K562 (cell line): ENCODE measurements at regions not wholly inside any gene's neighbourhood (a gene's known extent, or its start where the extent isn't known, plus 50 kb on each side); places are given as distances from the start of the nearest gene placed in this dataset.

ENCODE experiments used
- E4F1 ChIP-seq: fragments of 250-450 bp; sonication (Bioruptor Pico); IDR thresholded peaks from 2 replicates; pipeline ENCODE4 v1.5.0; 2021; ENCODE audit warnings: mild to moderate bottlenecking, borderline replicate concordance
- FOS ChIP-seq: IDR thresholded peaks from 3 replicates; pipeline ENCODE4 v1.6.1; 2011; ENCODE audit not compliant: insufficient read length; ENCODE audit errors: extremely low read depth
- HDAC8 ChIP-seq: fragments of 450-650 bp; IDR thresholded peaks from 2 replicates; pipeline ENCODE4 v1.6.1; 2016; ENCODE audit warnings: mild to moderate bottlenecking, missing genetic modification characterization, moderate library complexity, missing compliant biosample characterization
- PYGO2 ChIP-seq: fragments of 450-650 bp; IDR thresholded peaks from 2 replicates; pipeline ENCODE4 v1.6.1; 2016; ENCODE audit warnings: mild to moderate bottlenecking, missing genetic modification characterization, moderate library complexity, missing compliant biosample characterization
- THRB ChIP-seq: fragments of 450-650 bp; formaldehyde crosslinking; conservative IDR thresholded peaks from 2 replicates; pipeline ENCODE4 v1.4.0; 2022; ENCODE audit warnings: mild to moderate bottlenecking, missing genetic modification characterization
- ZNF140 ChIP-seq: fragments of 250-450 bp; sonication (Bioruptor Pico); IDR thresholded peaks from 2 replicates; pipeline ENCODE4 v1.8.0; 2021; ENCODE audit warnings: moderate library complexity, mild to moderate bottlenecking, inconsistent platforms
- ZNF277 ChIP-seq: fragments of 250-450 bp; sonication (Bioruptor Pico); IDR thresholded peaks from 2 replicates; pipeline ENCODE4 v1.8.0; 2022; ENCODE audit warnings: inconsistent platforms, mild to moderate bottlenecking, moderate library complexity, borderline replicate concordance

GRCh38 chr7:149644754-149645153 lies 128.6 kb downstream of the ZNF467 start (continued):
- TF ChIP-seq E4F1, result no peak
- TF ChIP-seq PYGO2 (tag), result no peak
- no peak for TF ChIP-seq ZNF140 (CRISPR knock-in tag)
- no peak for TF ChIP-seq THRB (CRISPR knock-in tag)
- no peak for TF ChIP-seq ZNF277 (CRISPR knock-in tag)
- no peak for TF ChIP-seq FOS
- no peak for TF ChIP-seq HDAC8 (tag)
- TF ChIP-seq, all 486 proteins: peak for 0
